Stimulated activated CD4-positive, alpha-beta T cell treated with anti-CD3 and anti-CD28 coated beads, Interleukin-12 subunit alpha, Interleukin-12 subunit beta, amount 100 ng/mL, for 48 hours (primary cell): ENCODE measurements at regions not wholly inside any gene's neighbourhood (a gene's known extent, or its start where the extent isn't known, plus 50 kb on each side); places are given as distances from the start of the nearest gene placed in this dataset.

Experiments used
- DNase-seq, 3 donors: peaks; one replicate each; pipeline ENCODE4 v3.0.0-alpha.2; 2020; ENCODE audit warnings: low read depth in 2 of 3, low spot score in 1 of 3

DNA sequence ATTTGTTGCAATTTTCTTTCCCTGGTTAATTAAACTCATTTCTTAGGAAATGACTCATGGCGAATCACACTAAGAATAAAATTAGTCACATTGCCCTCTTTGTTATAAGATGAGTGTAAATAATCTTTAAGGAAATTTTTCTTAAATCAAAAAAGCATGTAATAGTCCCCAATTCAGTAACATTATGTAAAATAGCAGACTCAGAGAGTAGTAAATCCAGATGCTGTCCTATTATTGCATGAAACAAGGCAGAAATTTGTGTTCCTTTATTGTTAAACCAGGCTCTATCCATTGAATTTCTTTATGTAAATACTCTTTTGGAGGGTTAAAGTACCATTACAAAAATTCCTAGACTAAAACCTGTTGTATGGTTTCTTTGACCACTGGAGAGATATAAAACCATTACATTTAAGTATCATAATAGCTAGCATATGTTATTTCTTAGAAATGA is 154.5 kb upstream of the C1orf87 start:
- DNase-seq: no peak

DNA sequence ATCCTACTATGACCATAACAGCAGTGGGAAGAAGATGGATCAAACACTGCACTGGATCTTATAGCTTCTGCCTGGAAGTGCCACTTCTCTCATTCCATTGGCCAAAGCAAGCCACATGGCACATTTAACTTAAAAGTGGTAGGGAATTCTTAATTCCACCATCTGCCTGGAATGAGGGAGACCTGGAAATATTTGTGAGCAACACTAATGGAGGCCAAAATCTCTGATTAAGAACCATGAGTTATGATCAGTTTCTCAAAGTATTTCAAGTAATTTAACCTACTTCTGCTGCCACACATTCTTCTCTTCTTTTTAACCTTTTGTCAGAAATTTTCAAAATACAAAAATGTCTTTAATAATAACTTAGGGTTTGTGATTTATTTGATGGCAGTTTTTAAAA is 154.0 kb upstream of the C1orf87 start:
- no peak for DNase-seq

DNA sequence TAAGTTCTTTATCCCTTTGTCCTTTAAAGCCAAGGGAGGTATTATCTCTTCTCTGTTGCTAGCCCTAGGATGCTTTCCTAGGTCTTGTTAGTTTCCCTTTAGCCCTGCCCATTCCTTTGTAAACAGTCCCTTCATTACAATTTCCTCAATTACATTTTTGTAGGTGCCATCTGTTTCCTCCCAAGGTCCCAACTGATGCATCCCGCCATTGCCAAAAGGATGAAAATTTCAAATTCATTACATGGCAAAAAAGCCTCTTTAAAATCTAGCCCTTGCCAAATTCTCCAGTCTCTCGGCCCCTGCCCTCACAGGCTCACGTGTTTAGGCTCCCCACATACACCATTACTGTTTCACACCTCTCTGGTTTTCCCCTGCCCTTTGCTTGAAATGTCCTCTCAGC is 151.9 kb upstream of the C1orf87 start:
- DNase-seq: no peak

GRCh38 chr1:60224523-60224922 is 151.0 kb upstream of the C1orf87 start:
- no peak for DNase-seq

DNA sequence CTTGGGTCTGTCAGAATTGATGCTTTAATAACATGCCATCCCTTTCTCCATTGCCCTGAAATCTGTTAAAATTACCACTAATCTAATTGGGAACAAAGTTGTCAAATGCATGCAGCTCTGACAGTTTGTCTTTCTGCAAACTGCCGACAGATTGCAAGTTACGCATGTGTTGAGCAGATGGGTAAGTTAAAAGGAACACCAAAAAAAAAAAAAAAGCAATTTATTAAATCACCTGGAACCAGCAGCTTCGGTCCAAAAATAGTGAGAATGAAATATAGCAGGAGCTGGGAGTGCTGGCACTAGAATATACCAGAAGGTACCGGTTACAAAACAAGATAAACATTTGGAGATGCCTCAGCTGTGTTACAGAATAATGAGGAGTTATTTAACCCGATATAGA is 149.6 kb upstream of the C1orf87 start:
- no peak for DNase-seq

- DNase-seq: no peak
These were observed 149.0 kb upstream of the C1orf87 start for GRCh38 chr1:60222360-60223115.

GRCh38 chr1:60213253-60213652 is 139.7 kb upstream of the C1orf87 start:
- DNase-seq: no peak

GRCh38 chr1:60196026-60196425 is 122.5 kb upstream of the C1orf87 start:
- DNase-seq: no peak

DNA sequence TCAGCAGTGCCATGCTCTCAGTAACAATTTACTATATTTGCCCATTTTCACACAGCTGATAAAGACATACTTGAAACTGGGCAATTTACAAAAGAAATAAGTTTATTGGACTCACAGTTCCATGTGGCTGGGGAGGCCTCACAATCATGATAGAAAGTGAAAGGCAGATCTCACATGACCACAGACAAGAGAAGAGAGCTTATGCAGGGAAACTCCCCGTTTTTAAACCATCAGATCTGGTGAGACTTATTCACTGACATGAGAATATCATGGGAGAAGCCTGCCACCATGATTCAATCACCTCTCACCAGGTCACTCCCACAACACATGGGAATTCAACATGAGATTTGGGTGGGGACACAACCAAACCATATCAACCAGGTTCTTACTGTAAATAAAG is 112.1 kb upstream of the C1orf87 start:
- DNase-seq: no peak

DNA sequence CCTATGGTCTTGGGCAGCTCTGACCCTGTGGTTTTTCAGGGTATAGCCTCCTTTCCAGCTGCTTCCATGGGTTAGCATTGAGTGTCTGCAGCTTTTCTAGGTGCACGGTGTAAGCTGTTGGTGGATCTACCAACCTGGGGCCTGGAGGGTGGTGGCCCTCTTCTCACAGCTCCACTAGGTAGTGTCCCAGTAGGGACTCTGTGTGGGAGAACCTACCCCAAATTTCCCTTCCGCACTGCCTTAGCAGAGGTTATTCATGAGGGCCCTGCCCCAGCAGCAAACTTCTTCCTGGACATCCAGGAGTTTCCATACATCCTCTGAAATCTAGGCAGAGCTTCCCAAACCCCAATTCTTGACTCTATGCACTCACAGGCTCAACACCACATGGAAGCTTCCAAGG is 111.0 kb upstream of the C1orf87 start:
- no peak for DNase-seq

GRCh38 chr1:60173729-60174505 is 100.3 kb upstream of the C1orf87 start:
- no peak for DNase-seq

DNA sequence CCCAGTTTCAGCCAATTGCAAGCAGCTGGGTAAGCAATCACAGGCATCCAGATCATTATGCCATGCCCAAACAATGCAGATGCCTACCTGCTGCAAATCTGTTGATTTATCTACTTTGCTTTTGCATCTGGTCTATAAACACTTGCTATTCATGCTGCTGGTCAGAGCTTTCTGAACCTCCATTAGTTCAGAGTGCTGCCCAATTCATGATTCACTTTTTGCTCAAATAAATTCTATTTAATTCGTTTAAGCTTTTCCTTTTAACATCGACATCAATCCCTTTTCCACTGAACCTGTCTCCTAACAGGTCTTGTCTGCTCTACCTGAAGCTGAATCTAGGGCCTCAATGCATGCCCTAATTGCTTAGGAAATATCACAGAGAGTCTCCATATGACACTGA is 99.4 kb upstream of the C1orf87 start:
- no peak for DNase-seq

DNA sequence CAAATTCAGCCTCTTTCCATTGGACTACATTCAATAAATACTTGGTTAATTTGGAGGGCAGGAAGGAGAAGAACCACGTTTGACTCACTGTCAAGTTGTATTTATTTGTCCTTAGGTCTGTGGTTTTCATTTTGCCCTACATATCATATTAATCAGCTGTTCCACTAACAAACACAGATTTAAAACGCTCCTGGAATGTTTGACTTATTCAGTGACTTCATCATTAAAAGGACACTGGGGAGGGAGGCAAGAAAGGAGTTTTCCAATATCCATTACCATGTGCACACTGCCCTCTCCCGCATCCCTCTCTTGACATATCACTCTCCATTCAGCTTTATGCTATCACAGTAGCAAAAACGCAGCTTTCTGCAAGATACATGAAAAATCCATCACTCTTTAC is 98.2 kb upstream of the C1orf87 start:
- no peak for DNase-seq

DNA sequence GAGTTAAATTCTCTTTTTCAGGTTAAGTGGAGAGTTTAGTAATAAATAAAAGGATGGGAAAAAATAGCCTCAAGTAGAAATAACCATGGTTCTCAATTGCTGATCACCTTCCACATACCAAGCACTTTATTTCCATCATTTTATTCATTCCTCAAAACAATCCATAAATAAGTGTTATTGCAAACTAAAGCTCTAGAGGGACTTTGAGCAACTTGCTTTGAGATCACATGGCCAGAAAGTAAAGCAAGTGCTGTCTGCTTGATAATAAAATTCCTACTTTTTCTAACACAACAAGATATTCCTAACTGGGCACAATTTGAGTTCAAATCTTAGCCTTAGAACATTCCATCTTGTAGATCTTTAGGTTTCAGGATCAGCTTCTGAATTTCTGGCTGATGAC is 97.1 kb upstream of the C1orf87 start:
- no peak for DNase-seq

DNA sequence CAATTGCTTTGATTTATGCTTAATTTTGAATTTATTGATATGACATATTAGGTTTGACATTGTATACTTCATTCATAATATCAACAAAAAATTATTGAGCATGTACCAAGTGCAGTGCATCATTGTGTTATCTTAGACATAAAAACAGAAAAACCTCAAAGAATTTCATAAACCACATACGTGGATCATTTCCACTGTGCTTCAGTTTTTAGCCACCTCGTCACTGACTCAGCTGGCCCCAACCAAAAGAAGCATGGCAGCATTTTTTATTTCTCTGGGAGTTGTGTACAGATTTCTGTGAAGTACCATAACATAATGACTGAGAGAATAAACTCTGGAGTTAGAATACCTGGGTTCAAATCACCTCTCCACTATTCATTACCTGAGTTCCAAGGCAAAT is 95.6 kb upstream of the C1orf87 start:
- no peak for DNase-seq

DNA sequence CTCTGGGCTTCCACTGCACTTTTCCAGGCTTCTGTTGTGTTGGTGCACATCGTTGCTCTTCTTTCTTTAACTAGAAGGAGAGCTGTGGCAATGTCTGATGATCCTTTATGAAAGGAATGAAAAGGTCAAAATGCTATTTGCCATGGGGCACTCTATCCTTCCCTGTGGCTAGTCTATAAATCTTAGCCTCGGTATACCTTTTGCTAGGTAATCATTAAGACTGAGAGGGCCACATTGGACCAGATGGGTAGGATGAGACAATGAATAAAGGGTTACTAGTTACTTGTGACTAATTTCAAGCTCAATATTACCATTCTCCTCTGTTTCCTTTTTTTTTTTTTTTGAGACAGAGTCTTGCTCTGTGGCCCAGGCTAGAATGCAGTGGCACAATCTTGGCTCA is 89.4 kb upstream of the C1orf87 start:
- no peak for DNase-seq

DNA sequence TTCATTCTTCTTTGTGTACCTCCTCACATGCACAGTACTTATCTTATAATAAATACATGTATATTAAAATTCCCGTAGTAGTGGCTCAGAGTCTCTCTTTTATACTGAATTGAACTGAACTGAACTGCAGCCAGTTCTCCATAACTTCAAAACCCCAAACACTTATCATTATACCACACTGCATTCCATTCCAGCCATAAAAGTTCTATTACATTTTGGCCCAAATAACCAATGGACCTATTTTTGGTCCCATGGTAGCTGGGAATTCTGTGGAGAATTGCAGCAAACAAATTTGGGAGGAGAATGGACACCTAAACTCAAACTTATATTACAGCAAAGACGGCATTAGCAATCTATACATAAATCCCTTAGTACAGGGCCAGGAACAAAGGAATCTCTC is 86.6 kb upstream of the C1orf87 start:
- DNase-seq: no peak

GRCh38 chr1:60156371-60156770 is 82.8 kb upstream of the C1orf87 start:
- DNase-seq: no peak

GRCh38 chr1:60153961-60154360 is 80.4 kb upstream of the C1orf87 start:
- no peak for DNase-seq

DNA sequence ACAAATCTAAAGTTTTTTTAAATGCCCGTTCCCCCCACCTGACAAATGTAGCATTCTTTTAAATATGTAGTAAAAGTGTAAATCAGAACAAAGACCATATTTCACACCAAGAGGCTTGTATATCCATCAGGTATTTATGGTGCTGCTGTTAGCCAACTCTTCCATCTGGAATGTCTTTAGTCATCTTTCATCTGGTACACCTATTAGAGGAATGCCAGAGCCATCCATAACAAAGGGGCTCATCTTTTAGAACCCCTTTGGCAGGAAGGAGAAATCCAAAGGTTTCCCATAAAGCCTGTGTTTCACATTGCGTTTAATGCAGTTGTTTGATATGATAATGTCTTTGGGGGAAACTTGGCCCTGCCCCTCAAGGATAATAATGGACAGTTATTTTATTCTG is 79.3 kb upstream of the C1orf87 start:
- DNase-seq: no peak

DNA sequence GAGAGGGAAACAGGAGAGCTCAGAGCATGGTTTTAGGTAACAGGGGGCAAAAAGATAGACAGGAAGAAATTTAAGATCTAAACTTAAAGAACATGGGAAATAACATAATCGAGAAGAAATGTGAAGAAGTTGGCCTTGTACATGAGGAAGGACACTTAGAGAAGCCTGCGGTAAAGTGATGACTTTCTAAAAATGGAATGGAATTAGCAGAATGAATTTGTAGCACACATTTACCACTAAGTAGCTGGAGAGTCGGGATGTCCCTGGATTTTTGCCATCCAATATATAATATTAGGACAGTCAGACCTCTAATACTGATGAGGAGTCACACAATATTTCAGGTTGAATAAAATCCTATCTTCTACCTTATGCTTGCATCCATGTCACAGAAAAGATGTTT is 77.7 kb upstream of the C1orf87 start:
- no peak for DNase-seq

GRCh38 chr1:60149251-60149650 is 75.7 kb upstream of the C1orf87 start:
- no peak for DNase-seq

DNA sequence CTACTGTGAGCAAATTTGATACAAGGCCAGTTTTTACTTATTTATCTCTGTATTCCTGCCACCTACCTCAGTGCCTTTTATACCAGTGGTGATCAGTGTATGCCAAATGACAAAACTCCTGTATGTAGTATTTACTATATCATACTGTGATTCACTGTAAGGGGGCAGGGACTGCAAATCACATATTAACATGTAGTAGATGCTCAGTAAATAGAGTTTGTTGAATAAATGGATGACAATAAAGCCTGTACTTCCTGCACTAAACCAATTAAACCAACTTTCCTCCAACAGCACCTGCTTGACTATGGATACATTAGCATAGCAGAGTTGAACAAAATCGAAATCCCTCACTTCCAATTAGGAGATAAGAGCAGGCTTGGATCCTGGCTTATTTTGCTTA is 73.3 kb upstream of the C1orf87 start:
- DNase-seq: no peak
